SU-DHL-6 (cell line): ENCODE measurements at regions not wholly inside any gene's neighbourhood (a gene's known extent, or its start where the extent isn't known, plus 50 kb on each side); places are given as distances from the start of the nearest gene placed in this dataset.

Experiments used
- EZH2phosphoT487 ChIP-seq: fragments of 200-600 bp; sonication (generic), shearing (Covaris generic); conservative IDR thresholded peaks from 2 replicates; pipeline ENCODE4 v1.6.1; 2018; ENCODE audit warnings: mild to moderate bottlenecking, antibody characterized with exemption, low read length, moderate library complexity, mixed read lengths
- TF ChIP-seq, protein P1 (sequence below): fragments of 200-600 bp; sonication (generic); IDR thresholded peaks from one replicate; pipeline ENCODE4 v1.5.1; 2017; ENCODE audit warnings: antibody characterized with exemption, mild to moderate bottlenecking, low read length, moderate library complexity; ENCODE audit not compliant: insufficient read depth, poor library complexity, severe bottlenecking

DNA sequence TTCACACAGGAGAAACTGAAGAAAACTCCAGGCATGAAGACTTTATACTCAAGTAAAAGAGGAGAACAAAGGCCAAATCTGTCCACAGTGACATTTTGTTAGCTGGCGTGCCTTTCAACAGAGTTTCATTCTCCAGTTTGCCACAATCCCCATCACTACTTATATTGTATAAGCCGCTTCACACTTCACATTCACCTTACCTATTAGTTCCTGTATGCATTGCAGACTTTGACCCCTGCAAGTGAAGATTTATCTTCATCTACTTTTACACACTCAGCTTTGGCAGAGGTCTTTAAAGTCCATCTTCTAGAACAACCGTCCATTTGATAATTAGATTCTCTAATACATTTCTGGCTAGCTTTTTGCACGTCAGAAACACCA lies 56.8 kb upstream of the TANK start:
- TF ChIP-seq, protein P1, sequence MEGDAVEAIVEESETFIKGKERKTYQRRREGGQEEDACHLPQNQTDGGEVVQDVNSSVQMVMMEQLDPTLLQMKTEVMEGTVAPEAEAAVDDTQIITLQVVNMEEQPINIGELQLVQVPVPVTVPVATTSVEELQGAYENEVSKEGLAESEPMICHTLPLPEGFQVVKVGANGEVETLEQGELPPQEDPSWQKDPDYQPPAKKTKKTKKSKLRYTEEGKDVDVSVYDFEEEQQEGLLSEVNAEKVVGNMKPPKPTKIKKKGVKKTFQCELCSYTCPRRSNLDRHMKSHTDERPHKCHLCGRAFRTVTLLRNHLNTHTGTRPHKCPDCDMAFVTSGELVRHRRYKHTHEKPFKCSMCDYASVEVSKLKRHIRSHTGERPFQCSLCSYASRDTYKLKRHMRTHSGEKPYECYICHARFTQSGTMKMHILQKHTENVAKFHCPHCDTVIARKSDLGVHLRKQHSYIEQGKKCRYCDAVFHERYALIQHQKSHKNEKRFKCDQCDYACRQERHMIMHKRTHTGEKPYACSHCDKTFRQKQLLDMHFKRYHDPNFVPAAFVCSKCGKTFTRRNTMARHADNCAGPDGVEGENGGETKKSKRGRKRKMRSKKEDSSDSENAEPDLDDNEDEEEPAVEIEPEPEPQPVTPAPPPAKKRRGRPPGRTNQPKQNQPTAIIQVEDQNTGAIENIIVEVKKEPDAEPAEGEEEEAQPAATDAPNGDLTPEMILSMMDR = no peak
- TF ChIP-seq EZH2phosphoT487 = no peak
